H1 (cell line): ENCODE measurements at regions not wholly inside any gene's neighbourhood (a gene's known extent, or its start where the extent isn't known, plus 50 kb on each side); places are given as distances from the start of the nearest gene placed in this dataset.
"Not testable (repeated sequence)": the region's sequence is repeated elsewhere in the genome, so short reads cannot be mapped to it uniquely, and the experiment has no call there.

Experiments used
- CTCF ChIA-PET: fragments of 300-600 bp; sonication (Branson Sonifier 250); formaldehyde crosslinking; loops from one replicate; lab custom pipeline; 2021; ENCODE audit not compliant: partially characterized antibody; lab: Charles Lee
- POLR2A ChIA-PET: fragments of 300-600 bp; sonication (Branson Sonifier 250); formaldehyde crosslinking; loops from one replicate; lab custom pipeline; 2021; ENCODE audit warnings: inconsistent platforms; ENCODE audit not compliant: partially characterized antibody; lab: Charles Lee
- DNase-seq, 2 experiments: peaks; one replicate each; pipeline versions ENCODE4 v3.0.0 to v3.0.0-alpha.2; 2010 to 2022; ENCODE audit warnings: low spot score in 2 of 2, low read depth in 1 of 2, mixed read lengths in 1 of 2
- FAIRE-seq: peaks from 2 replicates; lab custom pipeline; 2011; peaks lifted over from hg19 to GRCh38; lab: Jason Lieb, UNC
- H2AFZ ChIP-seq: 2 replicates; pipeline ENCODE4 v1.8.1; 2012; ENCODE audit warnings: low read length, inconsistent platforms
- H2AK5ac ChIP-seq: 2 replicates; pipeline ENCODE4 v1.6.1; 2013; ENCODE audit warnings: low read depth, low read length
- H2BK120ac ChIP-seq: replicated peaks from 2 replicates; pipeline ENCODE3; 2013; ENCODE audit warnings: low read depth, low read length, inconsistent platforms
- H2BK12ac ChIP-seq: 2 replicates; pipeline ENCODE4 v1.6.1; 2013; ENCODE audit warnings: low read depth, low read length
- H2BK15ac ChIP-seq: 2 replicates; pipeline ENCODE4 v1.6.1; 2013; ENCODE audit warnings: low read length
- H2BK20ac ChIP-seq: 2 replicates; pipeline ENCODE4 v1.6.1; 2013; ENCODE audit warnings: low read length
- H2BK5ac ChIP-seq: 2 replicates; pipeline ENCODE4 v1.6.1; 2013; ENCODE audit warnings: low read depth, low read length
- H3K14ac ChIP-seq: 2 replicates; pipeline ENCODE4 v1.6.1; 2013; ENCODE audit warnings: inconsistent platforms; ENCODE audit not compliant: insufficient read length
- H3K18ac ChIP-seq: 2 replicates; pipeline ENCODE4 v1.6.1; 2013; ENCODE audit warnings: low read length; ENCODE audit errors: extremely low read depth
- H3K23ac ChIP-seq: 2 replicates; pipeline ENCODE4 v1.6.1; 2013; ENCODE audit warnings: inconsistent platforms; ENCODE audit not compliant: insufficient read length
- H3K23me2 ChIP-seq: 2 replicates; pipeline ENCODE4 v1.6.1; 2013; ENCODE audit warnings: low read depth, low read length
- H3K27ac ChIP-seq: 2 replicates; pipeline ENCODE4 v1.6.1; 2011; ENCODE audit warnings: low read depth, low read length, inconsistent platforms
- H3K27me3 ChIP-seq, 4 experiments: replicated peaks in 1 of 4; 1 replicate in 1 of 4; 2 replicates in 3 of 4; pipeline versions ENCODE4 v1.6.1 to v1.8.1; 2011 to 2013; ENCODE audit warnings: low read length in 3 of 4, mild to moderate bottlenecking in 3 of 4, inconsistent platforms in 2 of 4, mixed read lengths in 2 of 4, moderate library complexity in 1 of 4; ENCODE audit not compliant: control insufficient read depth in 3 of 4, insufficient read depth in 3 of 4; ENCODE audit errors: extremely low read depth in 1 of 4
- H3K36me3 ChIP-seq, 4 experiments: 2 replicates each; pipeline versions ENCODE4 v1.6.1 to v1.8.1; 2011 to 2013; ENCODE audit warnings: mild to moderate bottlenecking in 4 of 4, low read length in 3 of 4, moderate library complexity in 2 of 4, control low read depth in 1 of 4, inconsistent platforms in 1 of 4; ENCODE audit not compliant: insufficient read depth in 4 of 4, control insufficient read depth in 2 of 4
- H3K4ac ChIP-seq: replicated peaks from 2 replicates; pipeline ENCODE3; 2013; ENCODE audit warnings: low read length, low read depth, mixed read lengths, inconsistent platforms; ENCODE audit not compliant: insufficient read length
- H3K4me1 ChIP-seq, 4 experiments: replicated peaks in 1 of 4; 1 replicate in 1 of 4; 2 replicates in 3 of 4; pipeline versions ENCODE4 v1.6.1 to v1.8.1; 2011 to 2013; ENCODE audit warnings: low read length in 3 of 4, inconsistent platforms in 2 of 4, mixed read lengths in 1 of 4; ENCODE audit not compliant: insufficient read depth in 4 of 4, control insufficient read depth in 3 of 4
- H3K4me2 ChIP-seq, 2 experiments: 2 replicates each; pipeline versions ENCODE4 v1.6.1 to v1.8.1; 2011 to 2013; ENCODE audit warnings: low read depth in 2 of 2, low read length in 2 of 2, control low read depth in 1 of 2, inconsistent platforms in 1 of 2, mild to moderate bottlenecking in 1 of 2; ENCODE audit not compliant: insufficient read depth in 1 of 2
- H3K4me3 ChIP-seq, 4 experiments: fragments of 200-600, 300-600 bp in 1 of 4; sonication (generic), shearing (Covaris generic), sonication (Bioruptor Twin) in 1 of 4; 2 replicates each; pipeline versions ENCODE4 v1.5.1 to v1.8.1; 2011 to 2016; ENCODE audit warnings: low read length in 4 of 4, low read depth in 3 of 4, control low read depth in 2 of 4, inconsistent platforms in 2 of 4, mild to moderate bottlenecking in 2 of 4, mixed read lengths in 1 of 4, moderate library complexity in 1 of 4; ENCODE audit not compliant: insufficient read depth in 2 of 4; ENCODE audit errors: extremely low read depth in 1 of 4
- H3K56ac ChIP-seq: replicated peaks from 2 replicates; pipeline ENCODE3; 2013; ENCODE audit warnings: low read depth, mild to moderate bottlenecking, mixed read lengths, low read length, inconsistent platforms; ENCODE audit not compliant: insufficient read length
- H3K79me1 ChIP-seq: 2 replicates; pipeline ENCODE4 v1.6.1; 2013; ENCODE audit warnings: low read depth, low read length, control low read depth
- H3K79me2 ChIP-seq, 2 experiments: 2 replicates each; pipeline versions ENCODE4 v1.6.1 to v1.8.1; 2012 to 2013; ENCODE audit warnings: low read length in 2 of 2, mild to moderate bottlenecking in 2 of 2, inconsistent platforms in 1 of 2; ENCODE audit not compliant: insufficient read depth in 2 of 2, control insufficient read depth in 1 of 2
- H3K9ac ChIP-seq, 4 experiments: replicated peaks in 1 of 4; 1 replicate in 1 of 4; 2 replicates in 3 of 4; pipeline versions ENCODE4 v1.6.1 to v1.8.1; 2011 to 2013; ENCODE audit warnings: low read depth in 3 of 4, low read length in 3 of 4, control low read depth in 2 of 4, mild to moderate bottlenecking in 2 of 4, moderate library complexity in 2 of 4, inconsistent platforms in 1 of 4; ENCODE audit errors: extremely low read depth in 1 of 4
- H3K9me3 ChIP-seq, 2 experiments: 2 replicates each; pipeline versions ENCODE4 v1.6.1 to v1.8.1; 2012 to 2013; ENCODE audit warnings: mild to moderate bottlenecking in 2 of 2, moderate library complexity in 2 of 2, control low read depth in 1 of 2, inconsistent platforms in 1 of 2, low read depth in 1 of 2, low read length in 1 of 2, mixed read lengths in 1 of 2; ENCODE audit not compliant: insufficient read depth in 2 of 2
- H4K20me1 ChIP-seq, 2 experiments: replicated peaks in 1 of 2; 2 replicates each; pipeline versions ENCODE3 to v1.8.1; 2011 to 2013; ENCODE audit warnings: inconsistent platforms in 2 of 2, low read length in 2 of 2, mild to moderate bottlenecking in 1 of 2; ENCODE audit not compliant: insufficient read depth in 2 of 2, control insufficient read depth in 1 of 2
- H4K5ac ChIP-seq: 2 replicates; pipeline ENCODE4 v1.6.1; 2013; ENCODE audit warnings: low read length, low read depth, mixed read lengths, inconsistent platforms; ENCODE audit not compliant: insufficient read length
- H4K8ac ChIP-seq: 2 replicates; pipeline ENCODE4 v1.8.0; 2013; ENCODE audit warnings: mild to moderate bottlenecking, moderate library complexity, low read length, inconsistent platforms; ENCODE audit not compliant: insufficient read depth; ENCODE audit errors: extremely low read depth
- H4K91ac ChIP-seq: replicated peaks from 2 replicates; pipeline ENCODE3; 2013; ENCODE audit warnings: low read length, mixed read lengths, inconsistent platforms; ENCODE audit not compliant: insufficient read length
- WGBS, 2 experiments: shearing (Covaris generic) in 1 of 2; methylation state at CpG; one replicate each; pipeline versions ENCODE4 v1.1.6 to v1.1.7; 2013 to 2015; ENCODE audit warnings: low lambda C conversion rate in 2 of 2, mixed read lengths in 2 of 2, inconsistent platforms in 1 of 2, low coverage in 1 of 2, missing lambda C conversion rate in 1 of 2; ENCODE audit not compliant: insufficient replicate concordance in 2 of 2, insufficient coverage in 1 of 2, insufficient read length in 1 of 2; ENCODE audit errors: extremely low coverage in 1 of 2, missing lambda C conversion rate in 1 of 2; 5-methylcytosine and 5-hydroxymethylcytosine counted together

GRCh38 chr6:48944276-48944675, 518.8 kb downstream of the MMUT start:
- H3K27me3 ChIP-seq, H4K8ac ChIP-seq, H3K79me1 ChIP-seq, H3K27ac ChIP-seq, H3K9me3 ChIP-seq, H3K79me2 ChIP-seq, DNase-seq, H3K4me1 ChIP-seq, FAIRE-seq, H3K56ac ChIP-seq, H3K4ac ChIP-seq, H3K23ac ChIP-seq, H3K23me2 ChIP-seq, H3K14ac ChIP-seq, CTCF ChIA-PET, H3K18ac ChIP-seq, H4K20me1 ChIP-seq, H4K5ac ChIP-seq, H2BK15ac ChIP-seq, H3K9ac ChIP-seq, H2BK12ac ChIP-seq, H2BK5ac ChIP-seq, H4K91ac ChIP-seq, H2AK5ac ChIP-seq, H3K36me3 ChIP-seq, H2AFZ ChIP-seq, H3K4me3 ChIP-seq, H2BK20ac ChIP-seq, H3K4me2 ChIP-seq, H2BK120ac ChIP-seq, POLR2A ChIA-PET: not testable (repeated sequence)
- 93% methylated on average over 4 of the region's 4 CpGs; no CpG with 5 or more reads in 1 of the 2 experiments for WGBS, 2 experiments
